ENCODE measurements at regions not wholly inside any gene's neighbourhood (a gene's known extent, or its start where the extent isn't known, plus 50 kb on each side); places are given as distances from the start of the nearest gene placed in this dataset.

DNA sequence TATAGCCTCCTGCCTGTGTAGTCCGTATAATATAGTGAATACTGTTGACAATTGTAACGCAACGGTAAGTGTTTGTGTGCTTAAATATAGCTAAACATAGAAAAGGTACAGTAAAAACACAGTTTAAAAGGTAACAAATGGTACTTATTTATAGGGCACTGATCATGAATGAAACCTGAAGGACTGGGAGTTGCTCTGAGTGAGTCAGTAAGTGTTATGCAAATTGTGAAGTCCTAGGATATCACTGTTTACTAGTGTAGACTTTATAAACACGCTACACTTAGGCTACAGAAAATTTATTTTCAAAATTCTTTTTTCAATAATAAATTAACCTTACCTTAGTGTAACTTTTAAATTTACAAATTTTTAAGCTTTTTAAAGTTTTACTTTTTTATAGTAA, 1090.1 kb downstream of the CDH9 start:
- 96% methylated on average over 3 of the region's 4 CpGs for WGBS

DNA sequence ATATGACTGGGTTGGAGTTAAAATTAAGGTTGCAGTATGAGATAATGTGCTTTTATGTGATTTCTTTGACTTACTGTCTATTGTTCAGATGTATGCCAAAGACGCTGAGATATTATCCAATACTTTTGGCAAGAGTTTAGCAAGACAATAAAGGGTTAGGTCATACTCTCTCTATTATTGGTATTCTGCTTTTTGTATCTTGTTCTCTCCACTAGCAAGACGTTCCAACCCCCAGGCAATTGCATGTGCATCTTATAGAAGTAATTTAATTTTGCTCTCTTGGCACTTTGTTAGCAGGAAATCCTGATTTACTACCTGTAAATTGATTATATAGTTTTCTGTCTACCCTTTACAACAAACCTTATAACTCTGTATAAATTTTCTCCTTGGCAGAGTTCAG, 1093.6 kb downstream of the CDH9 start:
- Histone ChIP-seq H3K36me3 (ENCODE audit: insufficient read depth, low read length) (no peaks in the 10 kb centered on the region), H3K4me1 (ENCODE audit: insufficient read depth, low read length) (0 out of 2 replicates have a peak, but pooled peaks cover 3% of the 10 kb centered on the region), H3K9me3 (ENCODE audit: insufficient read depth, low read depth, low read length) (no peaks in the 10 kb centered on the region), H3K4me3 (ENCODE audit: low read length) (no peak overlapping the region), H3K27me3 (ENCODE audit: insufficient read depth, low read length) (no peaks in the 10 kb centered on the region), H3K27ac (ENCODE audit: low read depth, low read length) (no peak overlapping the region), H3K9ac (ENCODE audit: low read depth, low read length) (no peak overlapping the region)
- 100% methylated on average over 1 of the region's 2 CpGs for WGBS

More for the DNA sequence above, 1090.1 kb downstream of the CDH9 start:
- Histone ChIP-seq H3K9me3 (ENCODE audit: insufficient read depth, low read depth, low read length) (no peaks in the 10 kb centered on the region), H3K27me3 (ENCODE audit: insufficient read depth, low read length) (no peaks in the 10 kb centered on the region), H3K36me3 (ENCODE audit: insufficient read depth, low read length) (no peaks in the 10 kb centered on the region), H3K4me3 (ENCODE audit: low read length) (no peak overlapping the region), H3K9ac (ENCODE audit: low read depth, low read length) (no peak overlapping the region), H3K27ac (ENCODE audit: low read depth, low read length) (no peak overlapping the region), H3K4me1 (ENCODE audit: insufficient read depth, low read length) (0 out of 2 replicates have a peak, but pooled peaks cover 3% of the 10 kb centered on the region)

DNA sequence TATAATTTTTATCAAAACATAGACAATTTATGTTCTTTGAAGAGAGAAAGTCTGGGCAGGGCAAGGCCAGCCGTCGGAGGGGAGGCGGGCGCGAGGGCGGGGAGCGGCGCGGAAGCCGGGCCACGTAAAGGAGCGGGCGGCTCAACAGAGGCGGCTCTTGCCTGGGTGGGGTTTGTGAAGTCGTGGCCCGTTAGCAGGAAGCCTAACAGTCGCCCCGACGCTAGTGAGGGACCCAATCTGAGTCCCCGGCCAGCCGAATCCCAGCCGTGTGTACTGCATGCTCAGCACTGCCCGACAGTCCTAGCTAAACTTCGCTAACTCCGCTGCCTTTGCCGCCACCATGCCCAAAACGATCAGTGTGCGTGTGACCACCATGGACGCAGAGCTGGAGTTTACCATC, 1129.2 kb downstream of the CDH9 start:
- Histone ChIP-seq H3K36me3 (ENCODE audit: insufficient read depth, low read length) (no peaks in the 10 kb centered on the region), H3K4me3 (ENCODE audit: low read length) (no peak overlapping the region), H3K9me3 (ENCODE audit: insufficient read depth, low read depth, low read length) (no peaks in the 10 kb centered on the region), H3K27ac (ENCODE audit: low read depth, low read length) (no peak overlapping the region), H3K27me3 (ENCODE audit: insufficient read depth, low read length) (no peaks in the 10 kb centered on the region), H3K4me1 (ENCODE audit: insufficient read depth, low read length) (no peaks in the 10 kb centered on the region), H3K9ac (ENCODE audit: low read depth, low read length) (no peak overlapping the region)
- 96% methylated on average over 29 of the region's 29 CpGs for WGBS

- Histone ChIP-seq H3K4me3 (ENCODE audit: low read length) (no peak overlapping the region), H3K27me3 (ENCODE audit: insufficient read depth, low read length) (no peaks in the 10 kb centered on the region), H3K9ac (ENCODE audit: low read depth, low read length) (no peak overlapping the region), H3K4me1 (ENCODE audit: insufficient read depth, low read length) (no peaks in the 10 kb centered on the region), H3K27ac (ENCODE audit: low read depth, low read length) (no peak overlapping the region), H3K9me3 (ENCODE audit: insufficient read depth, low read depth, low read length) (no peaks in the 10 kb centered on the region), H3K36me3 (ENCODE audit: insufficient read depth, low read length) (no peaks in the 10 kb centered on the region)
- 95% methylated on average over 2 of the region's 2 CpGs for WGBS
These were observed 1132.7 kb downstream of the CDH9 start for GRCh38 chr5:25905646-25906045.

GRCh38 chr5:25892211-25892610, 1146.2 kb downstream of the CDH9 start:
- peaks cover 7% of the 10 kb centered on the region; the same call in 1 of the 2 replicates for H3K4me1 ChIP-seq (ENCODE audit: insufficient read depth, low read length)
- peaks cover 12% of the 10 kb centered on the region for H3K9me3 ChIP-seq (ENCODE audit: insufficient read depth, low read depth, low read length)
- 85% methylated on average over 2 of the region's 2 CpGs for WGBS
- no peaks in the 10 kb centered on the region for H3K27me3 ChIP-seq (ENCODE audit: insufficient read depth, low read length)
- H3K4me3 ChIP-seq (ENCODE audit: low read length): no peak overlapping the region
- no peak overlapping the region for H3K9ac ChIP-seq (ENCODE audit: low read depth, low read length)
- no peaks in the 10 kb centered on the region for H3K36me3 ChIP-seq (ENCODE audit: insufficient read depth, low read length)
- H3K27ac ChIP-seq (ENCODE audit: low read depth, low read length): no peak overlapping the region

GRCh38 chr5:25891691-25892090, 1146.7 kb downstream of the CDH9 start:
- Histone ChIP-seq H3K36me3 (ENCODE audit: insufficient read depth, low read length) (no peaks in the 10 kb centered on the region), H3K27ac (ENCODE audit: low read depth, low read length) (no peak overlapping the region), H3K9ac (ENCODE audit: low read depth, low read length) (no peak overlapping the region), H3K4me3 (ENCODE audit: low read length) (no peak overlapping the region), H3K4me1 (ENCODE audit: insufficient read depth, low read length) (peaks cover 7% of the 10 kb centered on the region; the same call in 1 of the 2 replicates), H3K9me3 (ENCODE audit: insufficient read depth, low read depth, low read length) (peaks cover 12% of the 10 kb centered on the region), H3K27me3 (ENCODE audit: insufficient read depth, low read length) (no peaks in the 10 kb centered on the region)
- 75% methylated on average over 2 of the region's 2 CpGs for WGBS

DNA sequence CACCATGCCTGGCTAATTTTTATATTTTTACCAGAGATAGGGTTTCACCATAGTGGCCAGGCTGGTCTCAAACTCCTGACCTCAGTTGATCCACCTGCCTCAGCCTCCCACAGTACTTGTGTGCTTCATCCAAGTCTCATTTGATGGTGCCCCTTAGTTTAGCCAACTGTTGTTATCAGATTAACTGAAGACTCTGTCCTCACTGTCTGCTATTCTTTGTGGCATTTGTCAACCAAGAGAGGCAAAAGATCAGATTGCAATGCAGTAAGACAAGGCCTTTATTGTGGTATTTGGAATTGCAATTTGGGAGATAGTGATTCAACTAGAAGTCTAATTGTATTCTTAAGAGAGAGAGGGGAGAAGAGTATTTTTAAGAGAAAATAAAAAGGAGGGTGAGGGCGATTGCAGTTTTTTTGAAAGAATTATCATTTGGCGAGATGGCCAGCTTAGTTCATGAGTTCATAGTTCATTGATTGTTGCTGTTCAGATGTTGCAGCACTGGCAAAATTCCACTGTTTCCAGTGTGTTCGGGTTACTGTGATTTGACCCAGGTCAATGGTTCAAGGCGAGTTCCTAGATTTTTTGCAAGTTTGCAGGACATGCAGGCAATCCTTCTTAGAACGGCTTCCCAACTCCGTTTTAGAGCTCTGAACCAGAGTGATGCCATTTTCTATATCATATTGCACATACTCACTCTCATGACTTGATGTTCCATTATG, 1156.9 kb downstream of the CDH9 start:
- H3K9me3 ChIP-seq (ENCODE audit: insufficient read depth, low read depth, low read length): no peaks in the 10 kb centered on the region
- no peaks in the 10 kb centered on the region for H3K4me1 ChIP-seq (ENCODE audit: insufficient read depth, low read length)
- H3K27ac ChIP-seq (ENCODE audit: low read depth, low read length): no peak overlapping the region
- no peak overlapping the region for H3K9ac ChIP-seq (ENCODE audit: low read depth, low read length)
- no peaks in the 10 kb centered on the region for H3K36me3 ChIP-seq (ENCODE audit: insufficient read depth, low read length)
- 94% methylated on average over 6 of the region's 6 CpGs for WGBS
- no peaks in the 10 kb centered on the region for H3K27me3 ChIP-seq (ENCODE audit: insufficient read depth, low read length)
- H3K4me3 ChIP-seq (ENCODE audit: low read length): no peak overlapping the region

GRCh38 chr5:25863811-25864210, 1174.6 kb downstream of the CDH9 start:
- Histone ChIP-seq H3K27me3 (ENCODE audit: insufficient read depth, low read length) (no peaks in the 10 kb centered on the region), H3K4me3 (ENCODE audit: low read length) (no peak overlapping the region), H3K9ac (ENCODE audit: low read depth, low read length) (no peak overlapping the region), H3K27ac (ENCODE audit: low read depth, low read length) (no peak overlapping the region), H3K9me3 (ENCODE audit: insufficient read depth, low read depth, low read length) (0 out of 2 replicates have a peak, but pooled peaks cover 6% of the 10 kb centered on the region), H3K36me3 (ENCODE audit: insufficient read depth, low read length) (no peaks in the 10 kb centered on the region), H3K4me1 (ENCODE audit: insufficient read depth, low read length) (no peaks in the 10 kb centered on the region)
- 99% methylated on average over 3 of the region's 3 CpGs for WGBS

GRCh38 chr5:25862276-25862675, 1176.1 kb downstream of the CDH9 start:
- Histone ChIP-seq H3K27me3 (ENCODE audit: insufficient read depth, low read length) (no peaks in the 10 kb centered on the region), H3K4me3 (ENCODE audit: low read length) (no peak overlapping the region), H3K4me1 (ENCODE audit: insufficient read depth, low read length) (no peaks in the 10 kb centered on the region), H3K27ac (ENCODE audit: low read depth, low read length) (no peak overlapping the region), H3K9me3 (ENCODE audit: insufficient read depth, low read depth, low read length) (0 out of 2 replicates have a peak, but pooled peaks cover 6% of the 10 kb centered on the region), H3K36me3 (ENCODE audit: insufficient read depth, low read length) (no peaks in the 10 kb centered on the region), H3K9ac (ENCODE audit: low read depth, low read length) (no peak overlapping the region)
- WGBS: 36% methylated on average over 1 of the region's 2 CpGs

DNA sequence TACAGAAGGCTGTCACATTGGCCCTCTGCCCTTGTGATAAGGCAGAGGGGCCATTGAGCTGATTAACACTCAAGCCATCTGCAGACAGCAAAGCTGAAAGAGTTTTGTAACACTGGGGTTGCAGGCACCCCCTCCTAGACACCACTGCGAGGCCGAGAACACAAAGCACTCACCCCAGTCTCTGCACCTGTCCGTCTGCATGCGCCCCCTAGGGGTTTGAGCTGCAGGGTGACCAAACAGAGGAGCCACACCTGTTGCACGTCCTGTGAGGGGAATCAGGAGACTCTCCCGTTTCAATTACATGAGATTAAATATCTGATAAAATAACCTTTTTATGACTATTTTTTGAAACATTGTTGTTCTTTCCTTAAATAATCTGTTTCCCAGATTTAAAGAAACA, 1180.4 kb downstream of the CDH9 start:
- Histone ChIP-seq H3K27me3 (ENCODE audit: insufficient read depth, low read length) (no peaks in the 10 kb centered on the region), H3K27ac (ENCODE audit: low read depth, low read length) (no peak overlapping the region), H3K9me3 (ENCODE audit: insufficient read depth, low read depth, low read length) (0 out of 2 replicates have a peak, but pooled peaks cover 6% of the 10 kb centered on the region), H3K4me3 (ENCODE audit: low read length) (no peak overlapping the region), H3K36me3 (ENCODE audit: insufficient read depth, low read length) (no peaks in the 10 kb centered on the region), H3K4me1 (ENCODE audit: insufficient read depth, low read length) (no peaks in the 10 kb centered on the region), H3K9ac (ENCODE audit: low read depth, low read length) (no peak overlapping the region)
- 69% methylated on average over 5 of the region's 6 CpGs for WGBS

- no peak overlapping the region for H3K9ac ChIP-seq (ENCODE audit: low read depth, low read length)
- no peak overlapping the region; the same call in 1 of the 2 replicates for H3K27ac ChIP-seq (ENCODE audit: low read depth, low read length)
- H3K4me1 ChIP-seq (ENCODE audit: insufficient read depth, low read length): no peaks in the 10 kb centered on the region; the same call in 1 of the 2 replicates
- no peaks in the 10 kb centered on the region for H3K9me3 ChIP-seq (ENCODE audit: insufficient read depth, low read depth, low read length)
- no peaks in the 10 kb centered on the region for H3K36me3 ChIP-seq (ENCODE audit: insufficient read depth, low read length)
- WGBS: 89% methylated on average over 9 of the region's 9 CpGs
- no peak overlapping the region for H3K4me3 ChIP-seq (ENCODE audit: low read length)
- no peaks in the 10 kb centered on the region for H3K27me3 ChIP-seq (ENCODE audit: insufficient read depth, low read length)
These were observed 1187.1 kb downstream of the CDH9 start for GRCh38 chr5:25851301-25851700.
